HG03432 (cell line): ENCODE measurements at regions not wholly inside any gene's neighbourhood (a gene's known extent, or its start where the extent isn't known, plus 50 kb on each side); places are given as distances from the start of the nearest gene placed in this dataset.

Experiments
- ATAC-seq: cut with Tn5 transposase; IDR thresholded peaks from one replicate; pipeline ENCODE4 v1.9.1; 2021; ENCODE audit warnings: mild to moderate bottlenecking, moderate library complexity; ENCODE audit not compliant: unreplicated experiment

DNA sequence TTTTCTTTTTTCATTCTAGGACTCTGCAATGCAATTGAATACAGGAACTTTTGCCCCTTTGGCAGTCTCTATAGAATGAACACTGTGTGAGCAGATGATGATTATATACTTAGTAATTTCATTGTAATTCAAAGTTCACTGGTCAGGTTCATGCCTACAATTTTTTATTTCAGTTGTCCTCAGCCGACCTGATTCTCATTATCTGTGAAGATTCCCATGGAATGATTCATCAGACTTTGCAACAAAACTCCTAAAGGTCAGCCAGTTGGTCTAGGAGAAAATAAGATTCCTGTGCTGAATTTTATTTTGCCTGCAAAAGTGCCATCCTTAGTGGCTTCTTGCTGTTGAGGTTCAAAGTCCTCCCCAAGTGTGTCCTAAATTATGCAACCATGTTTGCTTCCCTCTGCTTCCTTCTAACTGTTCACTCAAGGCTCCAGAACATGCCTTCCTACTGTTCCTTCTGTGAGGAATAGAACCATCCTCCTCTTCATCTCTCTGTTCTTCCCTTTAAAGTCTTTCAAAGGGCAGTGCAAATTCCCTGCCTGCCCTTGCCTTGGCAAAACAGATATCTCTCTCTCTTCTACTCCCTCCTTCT is 194.2 kb upstream of the CNR1 start:
- no peak for ATAC-seq

DNA sequence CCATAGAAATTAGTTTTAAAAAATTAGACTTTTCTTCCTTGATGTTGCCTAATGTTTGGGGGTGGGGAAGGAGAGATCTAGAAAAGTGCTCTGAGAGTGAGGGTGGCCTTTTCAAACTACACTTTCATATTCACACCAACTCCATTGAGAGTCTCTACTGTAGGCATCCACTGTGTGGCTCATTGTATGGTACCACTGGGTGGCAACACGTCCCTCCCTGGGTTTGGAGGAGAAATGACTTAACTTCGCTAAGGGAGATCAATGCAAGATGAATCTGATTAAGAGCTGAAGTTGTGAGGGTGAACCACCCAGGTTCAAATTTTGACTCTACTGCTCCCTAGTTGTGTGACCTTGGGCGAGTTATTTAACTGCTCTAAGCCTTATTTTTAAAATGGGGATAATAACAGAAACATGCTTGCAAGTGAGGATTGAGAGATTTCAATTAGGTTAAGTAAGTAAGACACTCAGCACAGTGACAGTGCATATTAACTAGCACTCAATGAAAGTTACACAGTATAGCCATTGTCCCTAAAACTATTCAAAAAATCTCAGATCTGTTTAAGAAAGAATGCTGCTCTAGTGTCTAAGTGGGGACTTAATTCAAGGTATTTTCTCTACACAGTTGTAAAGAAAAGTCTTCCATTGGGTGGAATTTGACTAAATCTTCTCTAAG is 193.5 kb upstream of the CNR1 start:
- ATAC-seq = no peak

DNA sequence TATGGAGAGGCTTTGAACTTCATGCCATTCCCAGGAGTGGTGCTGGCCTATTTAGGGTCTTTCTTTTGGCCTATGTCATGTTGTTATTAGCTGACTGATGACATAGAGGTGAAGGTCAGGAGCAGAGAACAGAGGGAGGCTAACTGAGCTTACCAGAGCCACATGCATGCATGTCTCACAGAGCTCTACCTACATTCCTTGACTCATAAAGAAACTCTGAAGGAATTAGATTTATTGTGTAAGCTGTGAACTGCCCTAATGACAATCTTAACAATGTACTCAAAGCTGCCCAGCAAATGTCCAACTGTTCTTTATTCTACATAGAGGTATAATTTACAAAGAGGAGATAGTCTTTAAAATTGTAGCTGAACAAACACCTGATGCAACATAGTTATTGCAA is 192.7 kb upstream of the CNR1 start:
- no peak for ATAC-seq

DNA sequence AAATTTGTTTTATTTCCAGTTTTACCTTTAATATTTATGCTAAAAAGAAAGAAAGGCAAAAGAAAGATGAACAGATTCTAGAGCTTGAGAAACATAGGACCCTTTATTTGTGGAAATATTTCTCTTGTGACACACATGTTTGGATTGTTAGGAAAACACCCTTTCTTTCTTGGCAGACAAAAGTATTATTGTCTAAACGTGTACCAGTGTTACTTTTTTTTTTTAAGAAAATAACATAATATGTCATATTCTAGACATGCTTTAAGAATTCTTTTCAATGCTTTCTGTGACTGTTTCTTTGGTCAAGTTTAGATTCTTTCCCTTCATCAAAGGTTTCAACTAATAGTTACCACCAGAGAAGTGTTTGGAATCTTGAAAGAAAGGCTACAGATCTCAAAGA is 183.4 kb upstream of the CNR1 start:
- ATAC-seq = no peak

DNA sequence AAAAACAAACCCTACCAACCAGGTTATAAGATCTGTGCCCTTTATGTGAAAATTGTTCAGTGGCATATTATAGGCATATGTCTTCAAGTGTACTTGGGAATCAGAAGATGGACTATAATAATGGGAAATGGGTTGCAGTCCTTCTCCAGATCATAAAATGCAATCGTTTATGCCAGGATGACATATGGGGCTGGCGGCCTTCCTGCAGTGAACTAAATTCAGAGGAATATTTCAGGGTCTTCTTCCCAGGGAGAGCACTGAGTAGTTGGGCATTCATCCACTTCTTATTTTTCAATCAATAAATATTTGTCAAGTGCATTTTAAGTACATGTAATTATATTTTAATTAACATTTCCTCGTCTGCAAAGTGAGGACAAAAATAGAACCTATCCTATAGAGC is 176.2 kb upstream of the CNR1 start:
- no peak for ATAC-seq

DNA sequence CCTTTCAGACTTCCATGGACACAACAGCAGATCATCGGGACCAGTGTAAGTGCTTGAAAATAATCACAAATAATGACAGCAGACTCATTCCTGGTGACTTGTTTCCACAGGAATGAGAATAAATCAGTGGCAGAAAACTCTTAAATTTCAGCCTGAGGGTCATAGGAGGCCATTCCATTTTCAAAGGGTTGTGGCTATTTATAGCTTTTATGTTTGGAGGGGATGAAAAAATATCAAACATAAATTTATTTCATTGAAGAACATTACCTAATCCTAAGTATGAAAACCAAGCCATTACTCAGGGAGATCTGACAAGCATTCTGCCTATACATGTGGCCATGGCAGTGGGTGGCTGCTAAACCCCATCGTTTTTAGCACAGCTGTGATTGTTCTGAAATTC is 173.6 kb upstream of the CNR1 start:
- no peak for ATAC-seq

DNA sequence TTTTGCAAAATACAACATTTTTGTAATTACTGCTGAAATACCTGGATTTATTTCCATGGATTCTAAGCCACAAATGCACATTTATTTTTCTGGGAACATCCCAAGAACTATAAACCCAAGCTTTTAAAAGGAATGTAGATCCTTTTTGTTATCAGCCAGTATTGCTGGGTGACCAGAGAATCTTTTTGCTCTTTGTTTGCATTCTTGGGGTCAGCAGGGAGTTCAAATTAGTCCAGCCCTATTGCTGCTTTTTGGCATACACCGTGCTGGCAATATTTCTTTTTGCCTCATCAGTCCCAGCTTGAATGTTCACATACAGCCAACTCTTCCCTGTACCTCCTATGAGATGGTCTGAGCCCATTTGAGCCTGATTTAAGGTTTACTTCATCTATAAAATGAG is 155.2 kb upstream of the CNR1 start:
- no peak for ATAC-seq

DNA sequence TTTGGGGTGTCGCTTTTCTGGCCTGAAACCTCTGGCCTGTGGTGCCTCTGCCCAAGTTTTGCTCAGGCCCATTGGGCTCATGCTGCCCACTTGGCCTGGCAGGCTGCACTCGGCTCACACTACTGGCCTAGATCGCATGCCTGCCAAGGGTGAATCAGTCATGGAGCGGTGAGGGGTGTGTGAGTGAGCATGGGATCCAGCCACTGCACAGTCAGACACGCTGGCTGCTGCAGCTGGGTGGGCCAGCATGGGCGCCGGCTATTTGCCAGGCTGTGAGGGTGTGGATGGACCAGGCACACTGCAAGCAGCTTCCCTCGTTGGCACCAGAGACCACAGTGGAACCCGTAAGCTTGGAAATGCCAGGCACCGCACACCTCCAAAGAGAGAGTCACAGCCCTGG is 145.4 kb upstream of the CNR1 start:
- ATAC-seq = no peak

DNA sequence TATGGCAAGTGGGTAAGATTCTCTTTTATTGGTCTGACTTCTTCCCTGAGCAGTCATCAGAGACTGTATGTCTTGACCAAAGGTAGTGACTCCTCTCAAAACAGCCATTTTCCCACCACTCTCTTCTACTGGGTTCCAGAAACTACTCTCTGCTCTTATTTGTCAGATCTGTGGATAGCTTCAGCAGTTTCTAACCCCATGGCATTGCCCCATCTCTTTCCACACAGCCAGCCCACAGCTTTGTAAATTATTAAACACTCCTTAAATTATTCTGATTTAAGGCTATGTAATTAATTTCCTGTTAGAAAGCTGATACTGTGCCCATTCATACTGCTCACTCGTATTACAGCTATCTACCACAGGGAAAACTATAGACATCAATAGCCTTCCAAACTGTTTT is 138.4 kb upstream of the CNR1 start:
- no peak for ATAC-seq

DNA sequence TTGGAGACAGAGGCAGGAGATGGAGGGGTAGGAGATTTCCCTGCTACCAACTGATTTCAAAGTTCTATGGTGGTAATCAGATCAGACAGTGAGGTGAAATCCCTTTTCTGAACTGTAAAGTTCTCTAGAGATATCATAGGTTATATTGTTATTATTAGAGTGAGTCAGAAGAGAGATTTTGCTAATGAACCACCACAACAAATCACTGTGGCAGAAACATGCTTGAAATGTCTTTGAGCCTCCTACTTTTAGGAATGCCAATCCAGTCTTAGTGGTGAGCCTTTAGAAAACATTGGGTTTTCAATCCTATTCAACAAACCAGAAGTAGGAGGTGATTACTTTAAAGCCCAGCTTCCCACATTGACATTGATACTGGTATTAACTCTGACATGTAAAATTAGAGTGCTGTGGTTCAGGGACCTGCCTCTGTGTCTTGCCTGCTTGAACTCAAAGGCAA is 136.7 kb upstream of the CNR1 start:
- ATAC-seq = no peak

DNA sequence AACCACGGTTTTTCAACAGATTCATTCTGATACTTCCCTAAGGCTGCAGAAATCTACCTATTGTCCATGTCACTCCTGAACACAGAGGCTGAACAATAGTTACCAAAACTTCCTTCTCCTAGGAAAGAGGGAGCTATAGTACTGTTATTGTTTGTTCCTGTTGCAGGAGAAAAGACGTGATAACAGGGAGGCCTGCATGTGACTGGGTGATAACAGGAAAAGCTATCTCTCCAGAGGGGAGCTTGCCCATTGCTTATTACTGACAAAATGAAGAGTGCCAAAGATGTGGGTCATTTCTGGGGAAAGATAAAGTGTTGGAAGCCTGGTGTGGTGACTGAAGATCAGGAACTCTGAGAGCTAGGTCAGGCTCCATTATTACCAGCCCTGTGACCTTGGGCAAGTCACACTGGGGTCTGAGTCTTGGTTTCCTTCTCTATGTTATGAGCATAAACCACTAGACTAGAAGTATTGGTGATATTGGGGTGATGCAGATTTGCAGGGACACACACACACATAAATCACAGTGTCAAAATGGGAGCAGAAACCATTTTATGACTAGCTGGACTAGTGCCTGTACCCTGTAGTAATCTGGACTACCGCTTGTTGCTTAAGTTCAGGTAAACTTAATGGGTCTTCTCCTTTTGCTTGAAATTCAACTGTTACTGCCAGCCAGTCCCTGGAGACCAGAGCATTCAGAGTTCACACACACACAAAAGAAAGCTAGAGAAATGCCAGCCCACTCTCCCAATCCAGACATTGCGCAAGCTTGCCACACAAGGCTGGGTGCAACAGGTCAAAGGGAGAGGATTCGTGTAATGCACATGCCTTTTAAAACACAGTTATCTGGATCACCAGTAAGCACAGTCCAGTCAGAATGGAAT is 136.0 kb upstream of the CNR1 start:
- no peak for ATAC-seq

DNA sequence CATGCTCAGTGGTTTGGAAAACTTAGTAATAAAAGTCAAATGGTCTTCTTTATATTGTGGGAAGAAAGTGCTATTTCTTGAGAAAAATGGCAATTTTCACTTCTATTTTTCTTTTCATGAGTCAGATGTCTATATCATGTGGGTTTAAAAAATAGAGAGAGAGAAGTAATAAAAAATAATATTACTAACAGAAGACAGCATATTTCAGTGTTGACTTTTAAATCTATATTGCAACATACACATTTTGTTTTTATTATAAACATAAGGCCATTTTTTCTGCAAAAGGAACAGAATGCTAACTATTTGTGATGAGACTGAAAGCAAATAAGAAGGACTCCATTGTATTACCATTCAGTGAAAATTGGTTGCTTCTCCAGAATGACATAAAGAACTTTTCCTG is 135.1 kb upstream of the CNR1 start:
- ATAC-seq = no peak

DNA sequence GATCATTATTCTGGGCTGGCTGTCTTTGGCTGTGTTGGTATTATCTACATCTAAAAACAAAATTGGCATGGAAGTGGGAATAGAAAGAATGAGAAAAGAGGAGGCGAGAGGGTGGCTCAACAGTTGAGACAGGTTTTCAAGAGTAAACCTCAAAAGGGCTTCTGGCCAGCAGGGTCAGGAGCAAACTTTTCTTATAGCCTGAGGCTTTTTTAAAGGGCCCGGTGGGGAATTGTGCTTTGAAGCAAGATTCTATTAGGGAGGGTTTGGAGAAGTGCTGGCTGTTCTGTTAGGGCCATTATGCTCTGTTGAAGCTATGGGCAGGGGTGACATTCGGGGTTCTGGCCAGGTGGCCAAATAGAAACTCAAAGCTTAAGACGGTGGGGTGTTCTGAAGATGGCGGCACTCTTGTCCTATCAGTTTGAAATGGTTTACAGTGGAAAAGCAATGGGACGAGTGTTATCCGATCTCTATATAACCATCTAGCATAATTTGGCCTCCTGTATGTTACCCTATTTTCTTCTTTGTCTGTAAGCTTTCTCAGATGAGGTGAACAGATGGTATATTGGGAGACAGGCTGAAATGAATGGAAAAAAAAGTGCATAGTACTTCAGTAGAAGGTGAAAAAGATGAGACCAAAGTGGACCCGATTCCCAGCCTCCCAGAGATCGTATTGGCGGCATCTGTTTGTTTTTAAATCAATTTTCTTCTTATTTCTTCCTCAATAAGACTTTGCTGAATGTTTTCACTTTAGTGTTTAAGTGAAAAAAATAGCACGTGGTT is 132.1 kb upstream of the CNR1 start:
- no peak for ATAC-seq

DNA sequence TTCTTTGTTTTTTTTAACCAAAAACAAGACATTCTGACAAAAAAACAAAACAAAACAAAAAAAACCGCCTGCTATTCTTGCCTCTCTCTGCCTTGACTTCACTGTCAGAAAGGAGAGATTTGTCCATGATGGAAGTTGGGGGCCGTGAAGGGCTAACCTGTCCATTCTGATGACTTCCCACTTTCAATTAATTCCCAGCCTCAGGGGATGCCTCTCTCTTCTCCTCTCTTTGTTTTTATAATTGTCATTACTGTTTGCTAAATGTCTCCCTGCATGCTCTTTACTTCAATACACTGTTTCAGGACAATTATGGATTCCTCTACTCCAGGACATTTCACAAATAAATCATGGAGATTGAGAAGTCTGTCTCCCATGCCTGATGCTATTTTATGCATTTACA is 130.5 kb upstream of the CNR1 start:
- no peak for ATAC-seq

DNA sequence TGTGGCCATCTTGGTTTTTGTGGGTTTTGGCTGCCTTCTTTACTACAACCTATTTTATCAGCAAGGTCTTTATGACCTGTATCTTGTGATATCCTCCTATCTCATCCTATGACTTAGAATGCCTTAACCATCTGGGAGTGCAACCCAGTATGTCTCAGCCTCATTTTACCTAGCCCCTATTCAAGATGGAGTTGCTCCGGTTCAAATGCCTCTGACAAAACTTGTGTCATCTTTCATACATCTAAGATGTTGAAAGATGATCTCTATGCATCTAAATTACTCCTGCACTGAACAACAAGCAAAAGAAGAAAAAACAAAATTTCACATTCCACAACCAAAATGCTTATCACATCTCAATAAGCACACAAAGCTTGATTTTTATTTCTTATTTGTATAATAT is 129.5 kb upstream of the CNR1 start:
- ATAC-seq = no peak

DNA sequence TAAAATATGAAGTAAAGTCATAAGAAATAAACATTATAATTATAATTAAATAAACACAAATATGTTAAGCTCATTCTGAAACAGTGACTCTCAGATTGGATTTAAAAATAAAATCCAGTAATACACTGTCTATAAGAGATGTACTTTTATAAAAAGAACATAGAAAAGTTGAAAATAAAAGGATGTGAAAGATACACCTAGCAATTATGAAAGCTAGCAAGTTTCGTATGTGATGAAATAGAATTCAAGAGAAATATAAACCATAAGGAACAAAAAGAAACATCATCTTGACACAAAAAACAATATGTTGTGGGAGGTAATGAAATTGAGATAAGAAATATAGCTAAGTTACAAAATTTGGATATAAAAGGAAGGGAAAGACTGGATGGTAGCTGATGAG is 128.6 kb upstream of the CNR1 start:
- no peak for ATAC-seq

DNA sequence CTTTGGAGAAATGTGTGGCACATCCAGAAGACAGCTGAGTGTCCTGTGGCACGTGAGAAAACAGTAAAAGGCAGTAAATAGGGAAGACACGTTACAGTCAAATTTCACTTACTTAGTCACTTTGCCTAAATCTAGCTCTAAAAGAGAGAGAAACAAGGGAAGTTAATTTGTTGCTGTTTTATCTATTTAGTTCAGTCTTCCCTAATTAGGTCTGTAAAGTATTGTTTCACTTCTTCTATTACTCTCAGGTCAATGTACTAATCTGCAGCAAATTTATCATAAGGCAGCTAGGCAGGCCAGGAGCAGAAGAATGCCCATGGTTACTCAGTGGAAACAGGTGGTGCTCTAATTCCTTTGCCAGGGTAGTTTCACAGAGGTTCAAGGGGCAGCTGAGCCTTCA is 124.3 kb upstream of the CNR1 start:
- no peak for ATAC-seq

DNA sequence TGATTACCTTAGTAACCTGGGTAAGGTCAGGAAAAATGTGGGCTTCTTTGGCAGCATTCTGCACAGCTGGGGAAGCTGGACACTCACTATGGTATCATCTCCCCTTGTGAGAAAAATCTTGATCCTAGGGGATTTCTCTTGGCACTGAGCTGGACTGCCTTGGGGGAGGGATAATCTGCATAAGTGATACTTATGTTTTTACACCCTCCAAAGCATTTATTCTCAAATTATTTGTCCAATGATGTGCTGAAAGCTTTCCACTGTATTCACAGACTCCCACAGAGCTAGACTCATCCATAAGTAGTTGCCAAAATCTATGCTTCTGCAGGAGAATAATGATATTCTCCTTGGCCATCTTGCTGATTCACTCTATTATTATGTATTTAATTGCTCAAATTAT is 121.5 kb upstream of the CNR1 start:
- no peak for ATAC-seq

DNA sequence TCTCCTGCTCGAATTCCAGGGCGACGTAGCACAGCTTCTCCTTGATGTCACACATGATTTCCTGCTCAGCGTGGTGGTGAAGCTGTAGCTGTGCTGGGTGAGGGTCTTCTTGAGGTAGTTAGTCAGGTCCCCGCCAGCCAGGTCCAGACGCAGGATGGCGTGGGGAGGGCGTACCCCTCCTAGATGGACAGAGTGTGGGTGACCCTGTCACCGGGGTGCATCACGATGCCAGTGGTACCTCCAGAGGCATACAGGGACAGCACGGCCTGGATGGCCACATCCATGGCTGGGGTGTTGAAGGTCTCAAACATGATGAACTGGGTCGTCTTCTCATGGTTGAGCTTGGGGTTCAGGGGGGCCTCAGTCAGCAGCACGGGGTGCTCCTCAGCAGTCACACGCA is 110.2 kb upstream of the CNR1 start:
- no peak for ATAC-seq

DNA sequence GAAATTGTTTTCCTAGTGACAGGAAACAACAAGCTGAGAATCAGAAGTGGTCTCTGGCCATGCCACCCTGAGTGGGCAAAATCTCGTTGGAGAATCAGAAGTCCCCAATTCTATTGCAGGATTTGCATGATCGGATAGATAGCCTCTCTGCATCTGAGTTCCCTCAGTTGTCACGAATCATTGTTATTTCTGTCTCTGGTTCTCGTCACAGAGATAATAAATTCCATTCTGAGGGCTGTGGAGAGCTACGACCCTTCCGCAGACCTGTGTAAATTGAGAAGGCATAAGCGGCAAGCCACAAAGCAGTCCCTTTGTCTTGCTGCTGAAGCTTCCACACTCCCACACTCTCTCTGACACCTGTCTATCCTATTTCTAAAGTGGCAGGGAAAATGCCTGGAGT is 102.4 kb upstream of the CNR1 start:
- ATAC-seq = no peak

DNA sequence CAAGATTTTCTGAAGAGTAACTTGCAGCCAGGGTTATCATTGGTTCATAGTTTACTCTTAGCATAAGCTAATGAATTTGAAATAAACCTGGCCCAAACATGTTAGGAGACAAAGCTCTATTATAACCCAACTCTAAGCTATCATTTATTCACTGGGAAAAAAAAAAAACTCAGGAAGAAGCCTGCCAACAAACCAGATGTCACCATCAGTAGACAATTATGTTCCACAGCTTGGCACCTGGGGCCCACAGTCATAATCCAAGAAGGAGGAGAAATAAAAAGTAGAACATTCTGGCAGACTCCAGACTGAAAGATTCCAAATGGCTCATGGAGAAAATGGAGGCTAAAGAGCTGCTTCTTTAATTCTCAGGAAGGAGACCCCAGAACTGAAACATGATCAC is 100.0 kb upstream of the CNR1 start:
- ATAC-seq = no peak
